ENCODE measurements at regions not wholly inside any gene's neighbourhood (a gene's known extent, or its start where the extent isn't known, plus 50 kb on each side); places are given as distances from the start of the nearest gene placed in this dataset.
A peak's percentile ranks its signal among the peaks of the same experiment; 100 is the strongest.

DNA sequence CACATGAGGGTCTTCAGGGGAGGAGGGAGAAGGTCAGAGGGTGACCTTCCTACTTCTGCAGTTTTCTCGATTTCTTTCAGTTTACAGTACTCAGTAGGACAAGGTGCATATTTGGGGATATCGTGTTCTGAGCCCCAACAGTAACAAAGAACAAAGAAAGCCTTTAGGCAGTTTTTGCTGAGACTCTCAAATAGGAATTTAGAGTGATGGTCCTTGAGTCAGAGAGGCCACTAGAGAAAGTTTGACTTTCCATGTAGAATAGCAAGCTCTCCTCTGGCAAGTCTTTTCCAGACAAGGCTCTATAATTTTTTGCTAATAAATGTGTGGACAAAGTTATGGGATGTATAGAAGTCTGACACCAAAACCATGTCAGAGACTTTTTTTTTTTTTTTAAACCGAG is 194.6 kb downstream of the TM9SF2 start:
- TF ChIP-seq POLR2A (IDR thresholded peaks at IDR 0.05; ENCODE audit: low read depth, low read length) (no peak), SPI1 (IDR thresholded peaks at IDR 0.05; ENCODE audit: low read depth, low read length) (no peak), POLR2AphosphoS5 (IDR thresholded peaks at IDR 0.05; ENCODE audit: low read depth, low read length) (no peak), PAX5 (IDR thresholded peaks at IDR 0.05; ENCODE audit: insufficient read depth, low read length, severe bottlenecking) (no peak), TAF1 (IDR thresholded peaks at IDR 0.05; ENCODE audit: low read depth, low read length) (no peak)
- FAIRE-seq, result no peak
- no peak for DNase-seq (ENCODE audit: insufficient read length, low spot score)

DNA sequence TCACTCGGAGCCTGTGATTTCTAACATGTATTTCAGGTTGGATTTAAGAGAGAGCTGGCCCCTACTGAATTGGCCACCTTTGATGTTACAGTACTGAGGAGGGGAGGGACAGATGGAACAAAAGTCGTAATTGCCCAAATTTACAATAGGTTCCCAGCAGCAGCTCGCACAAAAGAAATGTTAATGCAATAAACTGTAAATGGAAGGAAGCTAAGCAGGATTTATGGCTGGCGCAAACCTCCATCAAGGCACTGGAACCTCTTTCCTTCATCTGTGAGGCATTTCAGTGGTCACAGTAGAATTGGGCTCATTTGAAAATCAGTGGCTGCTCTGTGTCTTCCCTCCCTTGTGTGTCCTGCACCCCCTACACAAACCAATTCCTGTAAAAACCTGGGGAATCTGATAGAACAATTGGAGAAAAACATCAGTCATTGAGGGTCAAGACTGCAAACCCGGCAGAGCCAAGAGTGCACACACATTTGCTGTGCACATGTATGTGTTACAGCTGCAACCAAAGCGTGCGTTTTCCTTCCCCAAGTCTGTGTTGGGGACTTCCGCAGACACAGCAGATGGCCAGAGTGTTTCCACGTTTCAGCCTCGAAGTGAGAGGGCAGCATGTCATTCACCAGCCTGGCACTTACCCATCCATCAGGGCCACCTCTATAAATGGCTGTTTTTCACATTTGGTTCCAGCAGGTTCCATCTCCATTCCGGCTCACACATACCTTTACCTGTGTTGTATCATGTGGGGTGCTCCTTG is 192.8 kb downstream of the TM9SF2 start:
- FAIRE-seq (no peak), DNase-seq (ENCODE audit: insufficient read length, low spot score) (no peak)
- TF ChIP-seq PAX5 (IDR thresholded peaks at IDR 0.05; ENCODE audit: insufficient read depth, low read length, severe bottlenecking) (no peak), POLR2AphosphoS5 (IDR thresholded peaks at IDR 0.05; ENCODE audit: low read depth, low read length) (no peak), SPI1 (IDR thresholded peaks at IDR 0.05; ENCODE audit: low read depth, low read length) (no peak), TAF1 (IDR thresholded peaks at IDR 0.05; ENCODE audit: low read depth, low read length) (no peak), POLR2A (IDR thresholded peaks at IDR 0.05; ENCODE audit: low read depth, low read length) (no peak), POU2F2 (IDR thresholded peaks at IDR 0.05; ENCODE audit: low read depth, low read length) (no peak)

DNA sequence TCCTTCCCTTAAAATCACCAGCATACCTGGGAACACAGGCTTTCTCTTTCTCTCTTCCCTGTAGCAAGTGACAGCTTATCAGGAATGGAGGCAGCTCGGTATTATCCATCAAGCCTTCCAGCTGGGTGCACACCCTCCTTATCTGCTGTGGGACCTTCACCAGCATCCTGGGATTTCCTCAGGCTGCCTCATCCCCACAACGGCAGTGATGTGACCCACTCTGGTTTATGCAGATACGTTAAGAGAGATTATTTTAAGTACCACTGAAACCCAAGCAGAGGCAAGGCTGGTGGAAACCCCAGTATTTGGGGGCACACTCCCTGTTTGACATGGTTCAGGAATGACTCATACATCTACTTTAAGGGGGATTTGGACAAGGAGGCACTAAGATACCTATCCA is 192.1 kb downstream of the TM9SF2 start:
- DNase-seq (ENCODE audit: insufficient read length, low spot score) (no peak), FAIRE-seq (no peak)
- no peak for TF ChIP-seq POLR2A (IDR thresholded peaks at IDR 0.05; ENCODE audit: low read depth, low read length)
- no peak for TF ChIP-seq TAF1 (IDR thresholded peaks at IDR 0.05; ENCODE audit: low read depth, low read length)
- TF ChIP-seq POLR2AphosphoS5 (IDR thresholded peaks at IDR 0.05; ENCODE audit: low read depth, low read length), result no peak
- TF ChIP-seq SPI1 (IDR thresholded peaks at IDR 0.05; ENCODE audit: low read depth, low read length), result no peak
- no peak for TF ChIP-seq PAX5 (IDR thresholded peaks at IDR 0.05; ENCODE audit: insufficient read depth, low read length, severe bottlenecking)
- TF ChIP-seq POU2F2 (IDR thresholded peaks at IDR 0.05; ENCODE audit: low read depth, low read length), result no peak

DNA sequence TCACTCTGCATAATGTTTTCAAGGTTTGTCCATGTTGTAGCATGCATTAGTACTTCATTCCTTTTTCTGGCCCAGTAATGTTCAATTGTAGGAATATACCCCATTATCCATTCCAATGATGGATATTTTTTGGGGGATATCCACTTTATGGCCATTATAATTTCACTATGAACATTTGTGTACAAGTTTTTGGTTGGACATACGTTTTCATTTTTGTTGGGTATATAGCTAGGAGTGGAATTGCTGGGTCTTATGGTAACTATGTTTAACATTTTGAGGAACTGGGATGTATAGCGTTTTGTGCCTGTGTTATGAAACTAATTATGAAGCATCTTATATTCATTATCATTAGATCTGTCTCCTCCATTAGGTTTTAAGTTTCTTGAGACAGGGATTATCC is 191.6 kb downstream of the TM9SF2 start:
- DNase-seq (ENCODE audit: insufficient read length, low spot score) (no peak), FAIRE-seq (no peak)
- peak; percentile 20; the same call in 1 of the 2 replicates for TF ChIP-seq SPI1 (IDR thresholded peaks at IDR 0.05; ENCODE audit: low read depth, low read length)
- no peak for TF ChIP-seq TAF1 (IDR thresholded peaks at IDR 0.05; ENCODE audit: low read depth, low read length)
- TF ChIP-seq POLR2A (IDR thresholded peaks at IDR 0.05; ENCODE audit: low read depth, low read length), result no peak

DNA sequence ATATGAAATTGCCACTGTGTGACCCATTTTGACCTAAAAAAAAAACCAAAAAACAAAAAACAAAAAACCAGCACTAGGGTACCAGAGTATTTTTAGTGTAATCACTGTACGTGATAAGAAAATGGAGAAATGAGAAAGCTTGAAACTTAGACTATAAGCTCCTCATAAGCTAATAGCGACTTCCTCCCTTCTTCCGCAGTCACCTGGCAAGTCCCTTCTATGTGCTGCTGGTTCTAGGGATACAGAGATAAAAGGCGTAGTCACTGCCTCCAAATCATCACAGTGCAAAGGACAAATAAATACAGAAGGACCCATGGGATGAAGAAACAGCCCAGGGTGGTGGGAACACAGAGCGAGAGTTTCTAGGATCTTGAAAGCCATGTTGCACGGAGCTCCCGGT is 190.3 kb downstream of the TM9SF2 start:
- DNase-seq (ENCODE audit: insufficient read length, low spot score), result no peak
- TF ChIP-seq SPI1 (IDR thresholded peaks at IDR 0.05; ENCODE audit: low read depth, low read length), result peak; percentile 42; the same call in 1 of the 2 replicates
- TF ChIP-seq POLR2AphosphoS5 (IDR thresholded peaks at IDR 0.05; ENCODE audit: low read depth, low read length), result no peak
- FAIRE-seq, result no peak

DNA sequence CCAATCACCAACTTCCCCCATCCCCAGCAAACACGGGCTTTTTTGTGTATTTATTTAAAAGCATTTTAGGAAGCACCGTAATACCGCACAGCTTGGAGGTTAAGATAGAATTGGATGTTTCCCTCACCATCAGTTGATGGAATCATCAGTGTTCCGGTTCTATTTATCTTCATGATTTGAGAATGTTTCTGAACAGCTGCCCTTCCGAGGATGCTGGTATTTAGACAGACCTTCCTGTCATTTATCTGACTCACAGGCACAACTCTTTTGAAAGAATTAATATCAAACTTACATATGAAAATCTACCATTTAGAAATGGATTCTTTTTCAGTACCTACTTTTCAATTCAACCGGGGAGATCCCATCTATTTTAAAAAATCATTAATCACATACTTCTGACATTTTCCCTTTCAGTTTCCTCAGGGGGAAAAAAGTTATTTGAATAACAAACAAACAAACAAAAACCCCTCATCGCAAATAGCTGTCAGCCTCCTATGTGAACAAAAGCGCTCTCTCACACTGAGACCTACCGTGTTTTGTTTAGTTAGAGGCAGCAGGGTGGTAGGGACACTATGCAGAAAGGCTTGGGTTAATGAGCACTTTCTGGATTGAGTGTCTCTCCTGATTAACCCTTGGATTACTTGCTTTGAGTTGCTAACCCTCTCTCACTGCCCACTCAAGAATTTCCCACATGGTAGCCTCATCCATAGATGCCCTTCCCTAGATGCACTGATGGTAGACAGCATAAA is 189.3 kb downstream of the TM9SF2 start:
- no peak for TF ChIP-seq POU2F2 (IDR thresholded peaks at IDR 0.05; ENCODE audit: low read depth, low read length)
- no peak for TF ChIP-seq POLR2AphosphoS5 (IDR thresholded peaks at IDR 0.05; ENCODE audit: low read depth, low read length)
- DNase-seq (ENCODE audit: insufficient read length, low spot score), result no peak
- FAIRE-seq, result no peak

DNA sequence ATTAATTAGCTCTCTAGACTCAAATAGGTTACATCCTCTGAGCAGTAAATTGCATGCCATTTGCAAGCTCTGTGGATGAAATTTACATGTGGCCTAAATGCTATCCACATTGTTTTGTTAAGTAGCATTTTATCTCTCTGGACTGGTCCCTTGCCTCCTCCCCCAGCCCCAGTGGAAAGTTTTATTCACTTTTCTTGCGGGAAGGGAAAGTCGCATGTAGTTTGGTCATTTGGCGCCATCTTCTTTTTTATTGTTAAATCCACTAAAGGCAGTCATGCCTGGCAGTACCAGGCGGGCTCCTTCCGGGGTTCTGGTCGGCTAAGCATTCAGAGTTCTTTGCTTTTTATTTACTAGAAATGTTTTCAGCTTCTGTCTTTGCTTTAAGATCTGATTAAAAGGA is 188.7 kb downstream of the TM9SF2 start:
- TF ChIP-seq POLR2A (IDR thresholded peaks at IDR 0.05; ENCODE audit: low read depth, low read length) (no peak), TAF1 (IDR thresholded peaks at IDR 0.05; ENCODE audit: low read depth, low read length) (no peak), POU2F2 (IDR thresholded peaks at IDR 0.05; ENCODE audit: low read depth, low read length) (no peak), POLR2AphosphoS5 (IDR thresholded peaks at IDR 0.05; ENCODE audit: low read depth, low read length) (no peak), PAX5 (IDR thresholded peaks at IDR 0.05; ENCODE audit: insufficient read depth, low read length, severe bottlenecking) (no peak), SPI1 (IDR thresholded peaks at IDR 0.05; ENCODE audit: low read depth, low read length) (no peak)
- FAIRE-seq (no peak), DNase-seq (ENCODE audit: insufficient read length, low spot score) (no peak)

DNA sequence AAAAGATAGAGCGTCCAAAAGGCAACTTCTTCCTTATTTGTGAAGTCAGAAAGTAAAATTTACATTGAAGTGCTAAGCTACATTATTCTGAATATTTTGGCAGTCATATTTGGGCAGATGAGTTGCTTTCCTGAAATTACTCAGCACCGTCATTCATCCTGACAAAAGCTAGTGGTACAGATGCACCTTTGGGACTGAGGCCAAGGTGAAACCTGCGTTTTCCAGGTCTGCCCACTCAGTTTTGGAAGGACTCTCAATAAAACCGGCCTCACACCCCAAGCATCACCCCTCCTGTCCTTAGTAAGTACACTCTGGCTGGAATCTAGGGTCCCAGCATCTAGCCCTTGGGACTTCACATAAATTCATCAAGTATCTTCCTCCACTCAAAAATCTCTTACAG is 187.5 kb downstream of the TM9SF2 start:
- DNase-seq (ENCODE audit: insufficient read length, low spot score) (no peak), FAIRE-seq (no peak)
- TF ChIP-seq POLR2A (IDR thresholded peaks at IDR 0.05; ENCODE audit: low read depth, low read length) (no peak), TAF1 (IDR thresholded peaks at IDR 0.05; ENCODE audit: low read depth, low read length) (no peak), POU2F2 (IDR thresholded peaks at IDR 0.05; ENCODE audit: low read depth, low read length) (no peak), POLR2AphosphoS5 (IDR thresholded peaks at IDR 0.05; ENCODE audit: low read depth, low read length) (no peak), PAX5 (IDR thresholded peaks at IDR 0.05; ENCODE audit: insufficient read depth, low read length, severe bottlenecking) (no peak), SPI1 (IDR thresholded peaks at IDR 0.05; ENCODE audit: low read depth, low read length) (no peak)

DNA sequence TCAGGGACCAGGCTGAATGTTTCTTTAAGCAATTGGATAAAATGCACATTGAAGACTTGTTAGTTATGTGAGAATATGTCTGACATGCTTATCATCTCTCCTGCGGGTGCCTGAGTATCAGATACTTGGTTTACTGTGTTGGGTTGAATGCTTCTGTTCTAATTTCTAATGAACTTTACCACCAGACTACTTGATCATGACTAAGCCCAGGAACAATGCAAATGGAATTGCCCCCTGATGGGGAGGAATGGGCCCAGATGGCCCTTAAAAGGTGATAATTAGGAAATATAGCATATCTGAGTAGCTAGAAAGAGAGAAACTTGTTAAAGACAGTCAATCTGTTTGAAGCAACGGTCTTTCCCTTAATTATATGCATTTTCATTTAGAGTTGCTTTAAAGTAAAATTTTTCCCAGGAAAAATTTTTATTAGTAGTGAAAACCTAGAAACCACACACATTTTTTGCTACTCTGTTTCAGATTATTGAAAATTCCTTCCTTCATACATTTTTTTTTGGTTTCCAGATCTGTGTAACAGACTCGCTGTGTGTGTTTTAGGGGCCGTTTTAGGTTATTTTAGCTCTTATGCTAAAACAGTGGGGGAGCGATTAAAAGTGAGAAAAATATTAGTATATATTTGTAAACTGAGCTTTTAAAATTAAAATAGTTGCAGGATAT is 186.6 kb downstream of the TM9SF2 start:
- no peak for TF ChIP-seq POLR2AphosphoS5 (IDR thresholded peaks at IDR 0.05; ENCODE audit: low read depth, low read length)
- no peak for TF ChIP-seq TAF1 (IDR thresholded peaks at IDR 0.05; ENCODE audit: low read depth, low read length)
- TF ChIP-seq PAX5 (IDR thresholded peaks at IDR 0.05; ENCODE audit: insufficient read depth, low read length, severe bottlenecking), result no peak
- TF ChIP-seq POU2F2 (IDR thresholded peaks at IDR 0.05; ENCODE audit: low read depth, low read length), result no peak
- no peak for TF ChIP-seq POLR2A (IDR thresholded peaks at IDR 0.05; ENCODE audit: low read depth, low read length)
- no peak for TF ChIP-seq SPI1 (IDR thresholded peaks at IDR 0.05; ENCODE audit: low read depth, low read length)
- FAIRE-seq (no peak), DNase-seq (ENCODE audit: insufficient read length, low spot score) (no peak)
